ENCODE measurements at regions not wholly inside any gene's neighbourhood (a gene's known extent, or its start where the extent isn't known, plus 50 kb on each side); places are given as distances from the start of the nearest gene placed in this dataset.
A peak's percentile ranks its signal among the peaks of the same experiment; 100 is the strongest.
"Not testable (repeated sequence)": the region's sequence is repeated elsewhere in the genome, so short reads cannot be mapped to it uniquely, and the experiment has no call there.

DNA sequence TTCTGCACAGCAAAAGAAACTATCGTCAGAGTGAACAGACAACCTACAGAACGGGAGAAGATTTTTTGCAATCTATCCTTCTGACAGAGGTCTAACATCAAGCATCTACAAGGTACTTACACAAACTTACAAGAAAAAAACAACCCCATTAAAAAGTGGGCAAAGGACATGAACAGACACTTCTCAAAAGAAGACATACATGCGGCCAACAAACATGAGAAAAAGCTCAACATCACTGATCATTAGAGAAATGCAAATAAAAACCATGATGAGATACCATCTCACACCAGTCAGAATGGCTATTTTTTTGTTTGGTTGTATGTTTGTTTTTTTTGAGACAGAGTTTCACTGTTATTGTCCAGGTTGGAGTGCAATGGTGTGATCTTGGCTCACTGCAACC, 131.5 kb upstream of the MED13 start:
- DNase-seq = not testable (repeated sequence)

DNA sequence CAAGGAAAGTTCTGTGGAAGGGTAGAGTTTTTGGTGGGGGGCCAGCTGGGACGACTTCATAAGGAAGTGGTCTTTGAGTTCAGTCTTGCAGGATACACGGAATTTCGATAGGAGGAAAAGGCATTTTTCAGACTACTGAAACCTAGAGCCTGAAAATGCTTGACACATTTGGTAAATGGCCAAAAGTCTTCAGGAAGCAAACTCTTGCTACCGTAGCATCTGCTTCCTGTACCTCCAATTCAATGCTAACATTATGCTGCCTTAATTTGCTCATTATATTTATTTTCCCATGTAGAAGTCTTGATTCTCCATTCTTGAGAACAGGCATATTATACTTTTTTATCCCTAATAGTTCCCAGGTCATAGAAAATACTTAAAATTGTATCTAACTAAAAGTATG, 129.3 kb upstream of the MED13 start:
- no peak for DNase-seq

- DNase-seq = no peak
These were observed 128.2 kb upstream of the MED13 start for GRCh38 chr17:62193249-62193648.

DNA sequence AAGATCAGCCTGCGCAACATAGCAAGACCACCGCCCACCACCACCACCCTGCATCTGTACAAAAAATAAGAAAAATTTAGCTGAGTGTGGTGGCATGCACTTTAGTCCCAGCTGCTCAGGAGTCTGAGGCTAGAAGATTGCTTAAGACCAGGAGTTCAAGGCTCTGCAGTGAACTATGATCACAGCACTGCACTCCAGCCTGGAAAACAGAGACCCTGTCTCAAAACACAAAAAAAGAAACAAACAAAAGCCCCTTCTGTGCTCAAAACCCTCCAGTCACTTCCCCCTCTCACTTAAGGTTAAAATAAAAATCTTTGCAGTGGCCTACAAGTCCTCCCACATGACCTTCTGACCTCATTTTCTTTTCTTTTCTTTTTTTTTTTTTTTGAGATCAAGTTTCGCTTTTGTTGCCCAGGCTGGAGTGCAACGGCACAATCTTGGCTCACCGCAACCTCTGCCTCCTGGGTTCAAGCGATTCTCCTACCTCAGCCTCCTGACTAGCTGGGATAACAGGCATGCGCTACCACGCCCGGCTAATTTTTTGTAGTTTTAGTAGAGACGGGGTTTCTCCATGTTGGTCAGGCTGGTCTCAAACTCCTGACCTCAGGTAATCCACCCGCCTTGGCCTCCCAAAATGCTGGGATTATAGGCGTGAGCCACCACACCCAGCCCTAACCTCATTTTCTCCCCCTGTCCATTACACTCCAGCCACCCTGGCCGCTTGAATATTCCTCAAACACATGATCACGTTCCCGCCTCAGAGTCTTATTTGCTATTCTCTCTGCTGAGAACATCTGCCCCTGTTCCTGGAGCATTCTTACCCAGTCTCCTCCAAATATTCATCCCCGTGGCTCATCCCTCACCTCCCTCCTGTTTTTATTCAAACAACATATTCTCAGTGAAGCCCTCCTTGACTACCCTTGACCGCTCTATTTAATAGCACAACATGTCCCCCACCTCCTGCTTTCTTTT, 126.6 kb upstream of the MED13 start:
- no peak for DNase-seq

DNA sequence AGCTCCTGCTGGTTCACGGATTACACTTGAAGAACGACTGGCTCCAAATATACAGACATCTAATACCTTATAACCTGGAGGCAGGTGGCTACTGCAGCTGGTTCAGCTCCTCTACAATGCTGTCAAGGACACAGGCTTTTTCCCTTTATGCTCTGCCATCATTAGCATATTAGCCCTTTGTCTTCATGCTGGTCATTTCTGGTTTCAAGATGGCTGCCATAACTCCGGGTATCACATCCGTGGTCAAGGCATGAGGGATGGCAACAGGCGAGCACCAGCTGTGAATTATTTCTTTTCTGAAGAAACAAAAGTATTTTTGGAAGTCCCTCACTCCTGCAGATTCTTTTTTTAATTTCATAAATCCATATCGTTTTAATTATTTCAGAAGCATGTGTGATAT, 124.3 kb upstream of the MED13 start:
- no peak for DNase-seq

DNA sequence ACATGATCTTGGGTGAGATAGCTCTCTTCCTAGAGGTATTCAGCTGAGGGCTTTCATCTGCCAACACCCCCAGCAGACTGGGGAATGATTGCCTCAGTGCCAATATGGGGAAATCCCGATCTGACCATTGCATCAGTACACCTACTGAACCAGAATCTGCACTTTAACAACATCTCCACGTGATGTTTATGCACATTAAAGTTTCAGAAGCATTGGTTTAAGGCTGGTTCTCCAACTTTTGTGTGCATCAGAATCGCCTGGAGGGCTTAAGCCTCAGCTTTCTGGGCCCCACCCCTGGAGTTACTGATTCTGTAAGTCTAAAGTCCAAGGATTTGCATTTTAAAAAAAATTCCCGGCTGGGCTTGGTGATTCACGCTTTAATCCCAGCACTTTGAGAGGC, 123.6 kb upstream of the MED13 start:
- DNase-seq = no peak

DNA sequence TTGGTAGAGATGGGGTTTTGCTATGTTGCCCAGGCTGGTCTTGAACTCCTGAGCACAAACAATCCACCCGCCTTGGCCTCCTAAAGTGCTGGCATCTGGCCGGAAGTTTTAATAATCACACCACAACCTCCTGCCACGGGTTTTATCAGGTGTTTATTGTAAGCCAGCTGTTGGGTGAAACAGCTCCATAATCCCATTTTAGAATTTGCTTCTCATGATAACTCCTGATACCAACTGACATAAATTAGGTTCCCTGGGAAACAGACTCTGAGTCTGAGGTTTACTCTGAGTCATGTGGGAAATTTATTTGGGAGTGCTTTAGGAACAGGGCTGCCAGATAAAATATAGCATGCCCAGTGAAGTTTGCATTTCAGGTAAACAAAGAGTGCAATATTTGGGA, 122.6 kb upstream of the MED13 start:
- DNase-seq = peak; percentile 58

DNA sequence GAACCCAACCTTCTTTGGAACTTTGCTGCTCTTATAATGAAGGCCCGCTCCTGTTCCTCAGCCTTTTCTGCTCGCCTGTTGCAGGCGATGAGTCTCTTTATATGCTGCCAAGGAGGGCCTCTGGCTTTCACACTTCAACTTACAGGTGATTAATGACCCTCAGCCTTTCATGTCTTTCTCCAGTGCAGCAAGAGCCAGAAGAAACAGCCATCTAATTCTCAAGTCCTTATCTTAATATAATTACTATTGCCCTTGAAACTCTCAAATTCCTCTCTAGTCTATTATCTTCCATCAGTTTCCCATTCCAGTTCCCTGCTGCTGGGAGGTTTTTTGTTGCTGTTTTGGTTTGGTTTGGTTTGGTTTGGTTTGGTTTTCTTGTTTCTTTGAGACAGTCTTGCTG, 121.8 kb upstream of the MED13 start:
- DNase-seq = no peak

DNA sequence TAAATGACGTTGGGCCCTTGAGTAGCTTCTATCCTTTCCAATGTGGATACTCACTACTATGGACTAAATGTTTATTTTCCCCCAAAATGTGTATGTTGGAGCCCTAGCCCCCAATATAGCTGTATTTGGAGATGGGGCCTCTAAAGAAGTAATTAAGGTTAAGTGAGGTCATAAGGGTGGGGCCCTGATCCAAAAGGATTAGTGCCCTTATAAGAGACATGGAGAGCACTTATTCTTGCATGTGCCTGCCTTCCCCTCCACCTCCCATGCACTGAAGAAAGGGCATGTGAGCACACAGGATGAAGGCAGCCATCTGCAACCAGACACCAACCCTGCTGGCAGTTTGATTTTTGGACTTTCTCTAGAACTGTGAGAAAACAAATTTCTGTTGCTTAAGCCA, 115.7 kb upstream of the MED13 start:
- no peak for DNase-seq

DNA sequence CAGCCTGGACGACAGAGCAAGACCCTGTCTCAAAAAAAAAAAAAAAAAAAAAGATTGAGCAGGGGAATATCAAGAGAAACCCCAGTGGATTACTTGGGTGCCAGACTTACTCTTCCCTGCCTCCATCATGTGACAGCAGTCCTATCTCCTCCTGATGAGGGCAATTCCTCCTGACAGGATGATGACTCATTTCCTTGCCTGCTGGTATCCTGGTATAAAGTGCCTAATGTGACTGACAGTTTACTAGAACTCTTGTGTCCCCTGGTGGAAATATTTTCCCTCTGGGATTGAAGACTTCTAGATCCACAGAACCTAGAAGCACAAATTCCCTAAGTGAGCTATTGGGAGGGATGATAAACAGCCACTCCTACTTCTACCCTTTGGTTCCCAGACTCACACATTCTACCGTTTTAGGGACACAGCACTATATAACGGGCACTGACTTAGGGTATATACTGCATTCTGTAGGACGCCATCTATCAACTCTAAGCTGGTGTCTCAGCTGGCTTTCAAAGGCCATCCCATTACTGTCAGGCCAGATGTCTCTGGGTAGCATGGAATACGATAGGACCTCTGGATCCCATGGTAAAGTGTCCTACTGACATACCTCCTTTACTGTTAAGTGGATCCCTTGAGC, 114.6 kb upstream of the MED13 start:
- peak; percentile 27 for DNase-seq

GRCh38 chr17:62178579-62178978, 113.5 kb upstream of the MED13 start:
- no peak for DNase-seq

DNA sequence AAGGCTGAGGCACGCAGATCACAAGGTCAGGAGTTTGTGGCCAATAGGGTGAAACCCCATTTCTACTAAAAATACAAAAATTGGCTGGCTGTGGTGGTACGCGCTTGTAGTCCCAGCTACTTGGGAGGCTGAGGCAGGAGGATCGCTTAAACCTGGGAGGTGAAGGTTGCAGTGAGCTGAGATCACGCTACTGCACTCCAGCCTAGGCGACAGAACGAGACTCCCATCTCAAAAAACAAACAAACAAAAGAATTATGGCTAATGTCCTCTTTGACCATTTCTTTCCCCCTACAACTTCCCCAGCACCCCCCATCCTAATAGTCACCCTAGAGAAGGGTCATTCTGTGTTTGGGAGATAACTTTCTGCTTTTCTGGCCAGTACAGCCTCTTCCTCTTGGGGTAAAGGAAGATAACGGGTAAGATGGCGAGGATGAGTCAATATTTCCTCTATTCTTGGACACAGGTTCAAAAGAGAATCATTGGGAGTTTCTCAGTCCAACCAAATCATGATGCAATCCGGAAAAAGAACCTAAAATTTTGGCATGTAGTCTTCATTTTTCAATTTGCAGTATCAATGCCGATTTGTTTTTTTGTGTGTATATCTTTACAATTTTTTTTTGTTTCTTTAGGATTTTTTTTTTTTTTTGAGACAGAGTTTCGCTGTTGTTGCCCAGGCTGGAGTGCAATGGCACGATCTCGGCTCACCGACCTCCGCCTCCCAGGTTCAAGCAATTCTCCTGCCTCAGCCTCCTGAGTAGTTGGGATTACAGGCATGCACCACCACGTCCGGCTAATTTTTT, 107.6 kb upstream of the MED13 start:
- DNase-seq = no peak

DNA sequence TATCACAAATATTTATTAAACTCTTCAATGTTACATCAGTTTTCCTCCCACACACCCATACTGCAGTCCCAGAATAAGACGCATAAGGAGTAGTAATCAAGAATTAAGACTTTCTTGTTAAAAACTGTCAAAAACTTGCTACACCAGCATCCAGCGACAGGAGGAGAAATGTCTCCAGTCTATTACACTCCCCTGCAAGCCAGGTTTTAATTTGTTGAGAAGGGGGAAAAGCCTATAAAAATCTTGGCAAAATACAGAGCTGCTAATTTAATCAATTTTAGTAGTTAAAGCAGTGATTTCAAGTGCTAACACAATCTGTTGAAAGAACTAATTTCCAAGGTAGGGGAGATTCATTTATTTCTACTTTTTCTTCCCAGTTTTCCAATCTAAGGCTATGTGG, 102.0 kb upstream of the MED13 start:
- no peak for DNase-seq

GRCh38 chr17:62164747-62165722, 100.0 kb upstream of the MED13 start:
- DNase-seq = no peak

- DNase-seq = no peak
These were observed 98.8 kb upstream of the MED13 start for GRCh38 chr17:62163847-62164246.

DNA sequence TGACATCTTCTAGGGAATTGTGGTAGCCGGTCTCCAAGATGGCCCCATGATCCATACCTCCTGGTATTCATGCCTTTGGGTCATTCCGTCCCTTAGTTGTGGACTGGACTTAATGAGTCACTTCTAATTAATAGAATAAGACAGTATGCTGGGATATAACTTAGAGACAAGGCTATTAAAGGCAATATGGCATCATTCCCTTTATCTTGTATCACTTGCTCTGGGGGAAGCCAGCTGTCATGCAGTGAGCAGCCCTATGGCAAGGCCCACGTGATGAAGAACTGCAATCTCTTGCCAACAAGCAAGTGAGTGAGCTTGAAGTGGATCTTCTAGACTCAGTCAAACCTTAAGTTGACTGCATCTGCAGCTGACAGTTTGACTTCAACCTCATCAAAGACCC, 97.8 kb upstream of the MED13 start:
- peak; percentile 80 for DNase-seq

DNA sequence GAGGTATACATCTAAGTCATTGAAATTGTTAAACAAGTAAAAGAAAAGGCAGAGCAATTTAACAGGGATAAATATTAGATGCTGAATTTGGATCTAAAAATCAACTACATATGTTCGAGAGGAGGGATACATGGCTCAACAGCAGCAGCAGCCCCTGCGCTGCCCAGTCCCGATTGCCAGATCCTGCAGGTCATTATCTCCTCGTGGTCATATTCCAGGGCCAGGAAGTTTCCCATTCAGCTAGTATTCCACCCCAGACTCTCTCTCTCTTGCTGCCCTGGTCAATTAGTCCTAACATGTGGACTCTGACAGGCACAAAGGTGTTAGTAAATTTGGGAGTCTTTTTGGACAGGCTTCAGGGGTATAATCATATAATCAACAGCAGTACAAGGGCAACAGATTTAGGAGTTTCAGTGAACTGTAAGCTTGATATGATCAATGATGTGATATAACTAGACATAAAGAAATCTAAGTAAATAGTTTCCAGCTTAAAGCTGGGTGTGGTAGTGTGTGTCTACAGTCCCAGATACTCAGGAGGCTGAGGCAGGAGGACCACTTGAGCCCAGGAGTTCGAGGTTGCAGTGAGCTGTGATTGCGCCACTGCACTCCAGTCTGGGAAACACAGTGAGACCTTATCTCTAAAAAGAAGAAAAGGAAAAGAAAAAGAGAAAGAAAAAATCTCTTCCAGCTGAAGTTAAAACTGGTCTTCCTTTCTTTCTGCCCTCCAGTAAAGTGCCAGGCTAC, 96.5 kb upstream of the MED13 start:
- no peak for DNase-seq

- peak; percentile 22 for DNase-seq
These were observed 95.7 kb upstream of the MED13 start for GRCh38 chr17:62160816-62161215.

GRCh38 chr17:62159994-62160393, 94.9 kb upstream of the MED13 start:
- DNase-seq = no peak

DNA sequence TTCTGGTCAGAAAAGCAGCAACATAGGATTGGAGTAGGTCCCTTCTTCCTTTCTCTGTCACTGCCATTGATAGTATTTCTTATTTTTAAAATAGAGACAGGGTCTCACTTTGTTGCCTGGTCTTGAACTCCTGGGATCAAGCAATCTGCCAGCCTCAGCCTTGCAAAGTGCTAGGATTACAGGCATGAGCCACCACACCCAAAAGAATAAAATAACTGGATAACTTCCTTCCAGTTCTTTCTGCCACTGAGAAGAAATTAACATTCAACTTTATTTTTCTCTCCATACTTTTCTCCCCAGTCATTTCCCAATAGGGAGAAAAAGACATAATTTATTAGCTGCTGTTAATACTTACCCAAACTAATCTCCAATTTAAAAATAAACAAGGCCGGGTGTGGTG, 91.9 kb upstream of the MED13 start:
- no peak for DNase-seq

- no peak for DNase-seq
These were observed 89.8 kb upstream of the MED13 start for GRCh38 chr17:62154909-62155308.

- DNase-seq = no peak
These were observed 85.4 kb upstream of the MED13 start for GRCh38 chr17:62150471-62150870.

Measured in DMS 273 treated with DMSO at 0.1 percent for 48 hours (cell line).